Brain microvascular endothelial cell (primary cell): ENCODE measurements at regions not wholly inside any gene's neighbourhood (a gene's known extent, or its start where the extent isn't known, plus 50 kb on each side); places are given as distances from the start of the nearest gene placed in this dataset.

Experiments
- DNase-seq: peaks from one replicate; pipeline ENCODE4 v3.0.0-alpha.2; 2020
- H3K27ac ChIP-seq: fragments of 250-450 bp; sonication (Bioruptor Pico); 2 replicates; pipeline ENCODE4 v1.5.1; 2020; ENCODE audit warnings: mild to moderate bottlenecking, moderate library complexity
- H3K27me3 ChIP-seq: fragments of 250-450 bp; sonication (Bioruptor Pico); replicated peaks from 2 replicates; pipeline ENCODE4 v1.5.1; 2020; ENCODE audit warnings: mild to moderate bottlenecking
- H3K36me3 ChIP-seq: fragments of 250-450 bp; sonication (Bioruptor Pico); replicated peaks from 2 replicates; pipeline ENCODE4 v1.5.1; 2020; ENCODE audit warnings: mild to moderate bottlenecking
- H3K4me3 ChIP-seq: 2 replicates; pipeline ENCODE4 v1.5.1; 2011; ENCODE audit warnings: low read depth, mild to moderate bottlenecking, control low read depth, low read length, moderate library complexity
- in situ Hi-C: cut with HindIII; loops from 2 replicates; pipeline ENCODE4 v1.10.0; 2017; ENCODE audit warnings: low sequenced_read_pairs, low pct_ligation_motif_present
- TF ChIP-seq, protein P1 (sequence below): IDR thresholded peaks from 2 replicates; pipeline ENCODE4 v1.5.1; 2011; ENCODE audit warnings: low read depth, mild to moderate bottlenecking, moderate library complexity, low read length, control low read depth, inconsistent platforms; ENCODE audit errors: missing control alignments

DNA sequence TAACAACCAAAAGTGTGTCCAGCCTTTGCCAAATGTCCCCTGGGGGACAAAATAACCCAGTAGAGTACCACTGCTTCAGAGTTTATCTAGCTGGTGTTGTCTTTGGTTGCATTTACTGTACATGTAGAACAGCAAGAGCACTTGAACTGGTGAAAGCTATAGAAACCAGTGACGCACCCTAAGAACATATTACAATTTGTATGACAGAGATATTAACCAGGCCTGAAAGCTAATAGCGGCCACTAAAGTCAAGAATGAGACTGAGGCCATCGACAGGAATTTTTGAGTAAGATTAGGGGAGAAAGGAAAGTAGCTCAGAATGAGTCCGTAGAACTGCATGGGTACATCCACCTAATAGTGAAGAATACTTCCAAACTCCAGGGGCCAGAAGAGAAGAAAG, 236.2 kb downstream of the MTERF1 start:
- Histone ChIP-seq H3K27ac (no peak overlapping the region), H3K4me3 (no peak overlapping the region), H3K36me3 (no peaks in the 10 kb centered on the region), H3K27me3 (no peaks in the 10 kb centered on the region)
- DNase-seq = no peak
- in situ Hi-C loops = no loop called here
- TF ChIP-seq, protein P1, sequence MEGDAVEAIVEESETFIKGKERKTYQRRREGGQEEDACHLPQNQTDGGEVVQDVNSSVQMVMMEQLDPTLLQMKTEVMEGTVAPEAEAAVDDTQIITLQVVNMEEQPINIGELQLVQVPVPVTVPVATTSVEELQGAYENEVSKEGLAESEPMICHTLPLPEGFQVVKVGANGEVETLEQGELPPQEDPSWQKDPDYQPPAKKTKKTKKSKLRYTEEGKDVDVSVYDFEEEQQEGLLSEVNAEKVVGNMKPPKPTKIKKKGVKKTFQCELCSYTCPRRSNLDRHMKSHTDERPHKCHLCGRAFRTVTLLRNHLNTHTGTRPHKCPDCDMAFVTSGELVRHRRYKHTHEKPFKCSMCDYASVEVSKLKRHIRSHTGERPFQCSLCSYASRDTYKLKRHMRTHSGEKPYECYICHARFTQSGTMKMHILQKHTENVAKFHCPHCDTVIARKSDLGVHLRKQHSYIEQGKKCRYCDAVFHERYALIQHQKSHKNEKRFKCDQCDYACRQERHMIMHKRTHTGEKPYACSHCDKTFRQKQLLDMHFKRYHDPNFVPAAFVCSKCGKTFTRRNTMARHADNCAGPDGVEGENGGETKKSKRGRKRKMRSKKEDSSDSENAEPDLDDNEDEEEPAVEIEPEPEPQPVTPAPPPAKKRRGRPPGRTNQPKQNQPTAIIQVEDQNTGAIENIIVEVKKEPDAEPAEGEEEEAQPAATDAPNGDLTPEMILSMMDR = no peak

DNA sequence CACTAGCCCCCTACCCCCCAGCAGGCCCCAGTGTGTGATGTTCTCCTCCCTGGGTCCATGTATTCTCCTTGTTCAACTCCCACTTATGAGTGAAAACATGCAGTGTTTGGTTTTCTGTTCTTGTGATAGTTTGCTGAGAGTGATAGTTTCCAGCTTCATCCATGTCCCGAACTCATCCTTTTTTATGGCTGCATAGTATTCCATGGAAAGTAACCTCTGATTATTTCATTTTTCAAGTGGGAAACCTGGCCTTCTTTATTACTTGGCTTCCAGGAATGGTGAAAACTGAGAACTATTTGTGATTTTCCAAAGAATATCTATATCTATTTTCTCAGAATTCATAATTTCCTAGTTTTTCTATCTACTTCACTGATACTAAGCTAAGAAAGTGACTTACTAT, 235.0 kb downstream of the MTERF1 start:
- DNase-seq = no peak
- no peaks in the 10 kb centered on the region for H3K27me3 ChIP-seq
- no peak overlapping the region for H3K27ac ChIP-seq
- H3K36me3 ChIP-seq = no peaks in the 10 kb centered on the region
- H3K4me3 ChIP-seq = no peak overlapping the region
- in situ Hi-C loops = no loop called here
- TF ChIP-seq, protein P1 = no peak

DNA sequence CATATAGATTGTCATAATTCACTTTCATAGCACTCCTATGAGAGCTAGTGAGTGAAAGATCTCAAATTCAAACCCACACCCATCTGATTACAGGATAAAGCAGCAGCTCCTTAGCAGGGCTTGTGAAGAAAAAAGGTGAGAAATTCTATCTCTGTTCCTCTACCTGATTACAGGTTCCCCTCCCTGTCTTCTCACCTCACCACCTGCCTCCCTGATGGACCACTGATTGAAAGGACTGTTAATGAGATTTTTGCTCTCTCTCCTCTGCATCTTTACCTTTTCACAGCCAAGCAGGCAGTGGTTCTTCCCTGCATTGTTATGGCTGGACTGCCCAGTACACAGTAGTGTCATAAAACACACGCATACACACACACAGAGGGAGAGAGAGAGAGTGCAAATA, 228.5 kb downstream of the MTERF1 start:
- in situ Hi-C loops = no loop called here
- no peak for DNase-seq
- TF ChIP-seq, protein P1 = no peak

DNA sequence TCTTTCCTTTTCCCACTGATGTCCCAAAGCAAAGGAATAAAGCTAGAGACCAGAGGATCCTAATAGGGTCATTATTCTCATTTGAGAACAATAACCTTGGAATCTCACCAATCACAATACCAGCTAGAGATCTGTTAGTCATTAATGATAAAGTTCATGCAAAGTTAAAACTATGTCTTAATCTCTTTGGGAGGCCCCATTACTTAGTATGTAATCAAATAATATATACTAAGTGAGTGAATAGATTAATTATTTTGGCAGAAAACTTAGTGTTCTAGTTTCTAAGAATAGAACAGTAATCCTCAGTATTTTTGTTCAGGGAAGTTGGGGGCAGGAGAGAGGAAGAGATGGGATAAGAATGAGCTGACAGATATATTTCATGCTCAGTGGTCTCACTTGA, 227.2 kb downstream of the MTERF1 start:
- H3K36me3 ChIP-seq = no peaks in the 10 kb centered on the region
- TF ChIP-seq, protein P1 = no peak
- H3K4me3 ChIP-seq = no peak overlapping the region
- no peak for DNase-seq
- no peak overlapping the region for H3K27ac ChIP-seq
- in situ Hi-C loops = no loop called here
- H3K27me3 ChIP-seq = no peaks in the 10 kb centered on the region

More for the DNA sequence above, 228.5 kb downstream of the MTERF1 start:
- Histone ChIP-seq H3K36me3 (no peaks in the 10 kb centered on the region), H3K4me3 (no peak overlapping the region), H3K27me3 (no peaks in the 10 kb centered on the region), H3K27ac (no peak overlapping the region)

- Histone ChIP-seq H3K36me3 (no peaks in the 10 kb centered on the region), H3K27me3 (no peaks in the 10 kb centered on the region), H3K27ac (no peak overlapping the region), H3K4me3 (no peak overlapping the region)
- in situ Hi-C loops = no loop called here
- no peak for DNase-seq
- TF ChIP-seq, protein P1 = no peak
Measured at GRCh38 chr7:91655656-91656055, 224.8 kb downstream of the MTERF1 start.

GRCh38 chr7:91656541-91657482, 223.7 kb downstream of the MTERF1 start:
- H3K27ac ChIP-seq = no peak overlapping the region
- no peaks in the 10 kb centered on the region for H3K36me3 ChIP-seq
- H3K4me3 ChIP-seq = no peak overlapping the region
- DNase-seq = no peak
- TF ChIP-seq, protein P1 = no peak
- in situ Hi-C loops = no loop called here
- no peaks in the 10 kb centered on the region for H3K27me3 ChIP-seq
